T-helper 9 cell (primary cell): ENCODE measurements at regions not wholly inside any gene's neighbourhood (a gene's known extent, or its start where the extent isn't known, plus 50 kb on each side); places are given as distances from the start of the nearest gene placed in this dataset.

Source experiments
- DNase-seq: peaks from one replicate; pipeline ENCODE4 v3.0.0-alpha.2; 2020

DNA sequence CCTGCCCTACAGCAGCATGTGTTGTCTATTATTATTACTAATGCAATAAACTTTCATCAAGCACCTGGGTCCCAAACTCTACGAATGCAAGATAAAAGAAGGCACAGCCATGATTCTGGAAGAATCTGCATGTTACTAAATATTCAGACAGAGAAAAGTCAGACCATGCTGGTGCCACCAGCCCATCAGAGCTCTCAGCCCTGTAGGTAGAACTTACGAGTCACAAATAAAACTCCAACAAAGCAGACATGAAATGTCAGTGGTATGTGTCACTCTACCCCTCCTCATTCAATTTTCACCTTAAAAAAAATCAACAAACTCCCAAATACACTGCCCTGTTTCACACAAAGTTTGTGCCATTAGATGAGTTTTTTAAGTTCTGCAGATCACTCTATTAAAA lies 62.4 kb upstream of the TIAM1 start:
- DNase-seq = no peak

DNA sequence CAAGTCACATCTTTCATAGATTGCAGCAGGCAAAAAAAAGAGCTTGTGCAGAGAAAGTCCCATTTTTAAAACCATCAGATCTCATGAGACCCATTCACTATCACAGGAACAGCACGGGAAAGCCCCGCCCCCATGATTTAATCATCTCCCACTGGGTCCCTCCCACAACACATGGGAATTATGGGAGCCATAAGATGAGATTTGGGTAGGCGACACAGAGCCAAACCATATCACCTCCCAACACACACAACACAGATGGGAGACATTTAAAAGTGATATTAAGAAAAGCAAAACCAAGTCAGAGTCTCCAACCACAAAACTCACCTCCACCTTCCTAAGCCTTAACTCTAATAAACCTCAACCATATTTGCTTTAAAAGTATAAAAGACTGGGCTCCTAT lies 61.5 kb upstream of the TIAM1 start:
- DNase-seq = no peak

DNA sequence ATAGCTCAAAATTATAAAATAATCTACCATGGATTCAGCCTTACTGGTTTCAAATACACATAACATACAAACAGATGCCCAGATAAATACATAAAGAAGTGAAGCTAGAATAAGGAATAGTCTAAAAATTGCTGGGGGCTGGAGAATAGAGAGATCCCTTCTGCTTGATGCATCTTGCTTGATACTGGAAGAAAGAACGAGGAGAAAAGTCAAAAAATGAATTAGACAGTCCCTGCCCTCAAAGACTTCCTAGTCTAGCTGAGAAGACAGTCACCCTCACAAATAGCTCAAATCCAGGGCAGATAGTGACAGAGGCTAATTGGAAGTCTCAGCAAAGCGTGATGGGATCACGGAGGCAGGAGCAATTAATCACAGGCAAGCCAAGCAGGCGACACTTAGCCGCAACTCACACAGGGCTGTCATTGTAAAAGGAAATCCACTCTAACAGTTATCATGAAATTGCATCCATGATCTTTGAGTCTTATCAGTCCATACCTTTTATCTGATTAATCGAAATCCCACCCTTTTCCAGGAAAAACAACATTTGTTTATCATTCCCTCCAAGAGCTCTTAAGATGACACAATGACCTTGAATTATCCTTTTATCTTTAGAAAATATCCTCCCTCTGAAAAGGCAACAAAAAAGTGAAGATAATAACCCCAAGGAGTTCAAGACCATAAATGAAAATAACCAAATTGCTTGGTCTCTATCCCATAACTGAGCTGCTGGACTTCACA lies 59.7 kb upstream of the TIAM1 start:
- DNase-seq = no peak

DNA sequence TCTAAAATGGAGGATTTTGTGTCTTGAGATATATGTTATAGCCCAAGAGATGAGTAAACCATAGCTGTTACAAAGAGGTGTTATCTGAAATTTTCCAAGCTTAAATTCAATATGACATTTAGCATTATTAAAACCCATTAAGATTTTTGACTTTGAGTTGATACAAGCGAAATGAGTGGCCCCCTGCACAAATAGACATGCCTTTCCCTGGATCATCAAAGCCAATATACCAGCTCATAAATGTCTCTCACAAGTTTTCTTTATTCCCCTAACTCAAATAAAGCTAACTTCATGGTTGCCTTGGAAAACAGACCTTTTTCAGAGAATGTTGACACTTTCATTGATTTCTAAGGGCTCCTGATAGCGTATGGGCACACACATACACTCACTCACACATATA lies 55.5 kb upstream of the TIAM1 start:
- no peak for DNase-seq

DNA sequence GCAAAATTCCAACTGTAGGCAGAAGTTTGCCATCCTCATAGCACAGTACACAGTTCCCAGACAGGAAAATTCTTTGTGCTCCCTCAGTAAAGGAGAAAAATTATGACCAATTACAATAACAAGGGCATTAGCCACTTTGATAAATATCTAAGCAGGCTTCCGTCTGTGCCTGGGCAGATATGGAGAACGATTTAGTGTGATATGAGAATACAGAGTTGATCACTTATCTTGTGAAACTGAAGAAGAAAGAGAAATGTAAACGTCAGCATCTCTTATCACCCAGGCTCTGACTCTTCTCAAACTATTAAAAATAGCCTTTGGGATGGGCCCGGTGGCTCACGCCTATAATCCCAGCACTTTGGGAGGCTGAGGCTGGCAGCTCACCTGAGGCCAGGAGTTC lies 54.5 kb upstream of the TIAM1 start:
- DNase-seq = no peak

DNA sequence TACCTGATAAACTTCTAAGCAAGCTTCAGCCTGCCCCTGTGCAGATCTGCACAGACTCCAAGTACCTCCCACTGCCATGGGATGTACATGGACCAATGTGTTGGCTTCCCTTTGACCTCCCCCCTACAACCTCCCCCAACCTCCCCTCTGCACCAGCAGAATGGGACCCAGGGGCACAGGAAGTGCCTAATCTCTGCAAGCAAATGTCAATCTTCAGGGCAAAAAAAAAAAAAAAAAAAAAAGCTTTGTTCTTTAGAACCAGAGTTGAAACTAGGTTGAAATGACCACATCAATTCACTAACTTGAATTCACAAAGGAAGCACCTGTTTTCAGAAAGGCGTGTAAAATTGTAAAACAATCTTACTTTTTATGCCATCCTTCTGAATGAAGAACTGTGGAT lies 53.9 kb upstream of the TIAM1 start:
- no peak for DNase-seq

DNA sequence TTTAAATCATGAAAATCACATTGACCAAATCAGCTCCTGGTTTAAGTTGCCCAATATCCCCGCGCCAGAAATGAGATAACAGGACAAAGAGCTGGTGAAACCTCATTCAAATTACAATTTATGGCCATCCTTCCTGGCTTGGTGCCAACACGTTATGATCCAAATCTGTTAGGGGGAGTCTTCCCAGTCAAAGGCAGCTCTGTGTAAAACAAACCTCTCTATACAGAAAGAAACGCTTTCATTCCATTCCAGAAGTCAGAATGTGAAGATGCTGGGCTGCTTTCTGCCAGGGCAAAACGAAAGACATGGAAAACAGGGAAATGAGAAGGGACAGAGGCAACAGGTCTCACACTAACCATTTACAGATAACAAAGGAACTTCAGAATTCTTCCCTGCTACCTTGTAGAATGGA lies 53.5 kb upstream of the TIAM1 start:
- DNase-seq = no peak

DNA sequence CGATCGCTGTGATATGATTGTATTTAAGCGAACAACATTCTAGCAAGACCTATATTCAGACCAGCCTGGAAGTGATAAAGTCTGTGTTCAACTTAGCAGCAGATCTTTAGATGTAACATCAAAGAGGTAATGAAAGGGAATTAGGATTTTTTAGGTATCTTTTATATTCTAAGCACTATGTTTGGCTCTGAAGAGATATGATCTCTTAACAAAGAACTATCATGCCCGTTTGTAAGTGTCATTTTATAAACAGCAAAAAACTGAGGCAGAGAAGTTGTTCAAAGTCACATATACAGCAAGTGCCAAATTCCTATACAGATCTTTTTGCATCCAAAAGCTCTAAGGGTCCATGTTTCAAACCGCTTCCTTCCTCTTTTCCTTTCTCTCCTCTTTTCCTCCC lies 53.0 kb upstream of the TIAM1 start:
- DNase-seq = no peak

DNA sequence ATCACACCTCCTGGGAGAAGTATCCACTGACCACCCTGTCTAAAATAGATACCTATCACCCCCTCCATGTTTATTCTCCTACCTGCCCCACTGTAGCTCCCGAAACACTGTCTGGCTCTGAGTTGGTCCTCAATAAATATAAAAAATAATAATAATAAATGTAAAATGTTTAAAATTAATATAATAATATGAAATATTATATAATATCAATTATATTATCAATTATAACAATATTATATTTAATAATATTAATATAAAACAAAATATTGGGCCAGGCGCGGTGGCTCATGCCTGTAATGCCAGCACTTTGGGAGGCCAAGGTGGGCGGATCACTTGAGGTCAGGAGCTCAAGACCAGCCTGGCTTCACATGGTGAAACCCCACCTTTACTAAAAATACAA lies 52.3 kb upstream of the TIAM1 start:
- no peak for DNase-seq

DNA sequence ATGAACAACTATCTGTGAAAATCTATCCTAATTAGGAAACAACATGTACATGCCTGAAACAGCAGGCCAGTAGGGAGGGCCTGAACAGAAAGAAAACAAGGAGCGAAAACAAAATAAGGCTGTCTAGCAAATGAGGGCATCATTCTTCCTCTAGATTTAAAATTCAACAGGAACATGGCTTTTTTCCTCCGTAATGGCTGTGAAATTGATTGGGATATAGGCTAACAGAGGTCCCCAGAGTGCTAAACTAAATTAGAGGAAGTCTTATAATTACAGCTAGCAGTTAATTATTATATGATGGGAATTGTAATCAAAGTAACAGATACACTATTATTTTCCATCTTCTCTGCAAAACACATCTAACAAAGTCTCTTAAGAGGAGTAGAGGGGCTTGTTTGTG lies 51.7 kb upstream of the TIAM1 start:
- DNase-seq = no peak

DNA sequence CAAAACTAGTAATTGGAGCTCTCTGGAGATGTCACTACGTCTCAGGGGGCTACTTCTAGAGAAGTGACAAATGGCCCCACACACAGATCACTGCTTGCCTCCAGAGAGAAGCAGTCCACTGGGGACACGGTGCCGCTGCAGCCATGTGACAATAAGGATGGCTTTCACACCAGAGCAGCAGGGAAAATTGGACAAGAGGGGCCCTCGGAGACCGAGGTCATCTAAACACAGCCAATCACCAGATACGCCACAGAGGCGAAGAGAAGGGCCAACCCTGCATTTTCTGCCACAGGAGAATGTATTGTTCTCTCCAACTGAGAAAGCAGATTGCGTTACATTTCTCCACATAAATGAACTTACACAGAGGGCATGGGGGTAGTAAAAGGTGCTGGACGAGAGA lies 51.2 kb upstream of the TIAM1 start:
- no peak for DNase-seq

DNA sequence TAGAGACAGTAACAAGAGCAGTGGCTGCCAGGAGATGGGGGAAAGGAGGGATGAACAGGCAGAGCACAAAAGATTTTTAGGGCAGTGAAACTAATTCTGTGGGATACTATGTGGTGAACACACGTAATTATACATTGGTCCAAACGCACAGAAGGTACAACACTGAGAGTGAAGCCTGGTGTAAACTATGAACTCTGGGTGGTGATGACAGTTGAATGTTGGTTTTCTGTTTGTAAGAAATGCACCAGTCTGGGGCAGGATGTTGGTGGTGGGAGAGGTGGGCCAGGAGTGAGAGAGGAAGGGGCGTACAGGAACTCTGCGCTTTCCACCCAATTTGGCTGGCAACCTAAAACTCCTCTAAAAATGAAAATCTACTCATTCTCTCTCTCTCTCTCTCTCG lies 50.2 kb upstream of the TIAM1 start:
- DNase-seq = no peak
